A549 (cell line): ENCODE measurements at regions not wholly inside any gene's neighbourhood (a gene's known extent, or its start where the extent isn't known, plus 50 kb on each side); places are given as distances from the start of the nearest gene placed in this dataset.

Experiments used
- CTCF ChIP-seq: fragments of >200 bp; sonication (Bioruptor Twin); formaldehyde crosslinking; IDR thresholded peaks from 3 replicates; pipeline ENCODE4 v1.5.1; 2016
- PBX3 ChIP-seq: IDR thresholded peaks from 2 replicates; pipeline ENCODE4 v1.6.1; 2012

- no peak for TF ChIP-seq PBX3
- no peak for TF ChIP-seq CTCF
These were observed 95.4 kb upstream of the CDCA7L start for GRCh38 chr7:22040923-22041595.
